Hepatocyte (in vitro differentiated cells): ENCODE measurements at regions not wholly inside any gene's neighbourhood (a gene's known extent, or its start where the extent isn't known, plus 50 kb on each side); places are given as distances from the start of the nearest gene placed in this dataset.

Experiments
- CTCF ChIP-seq: fragments of 200-600 bp; sonication (generic); IDR thresholded peaks from 2 replicates; pipeline ENCODE4 v1.5.1; 2016; ENCODE audit warnings: antibody characterized with exemption, mild to moderate bottlenecking; ENCODE audit not compliant: poor library complexity
- EZH2 ChIP-seq: fragments of 200-600 bp; sonication (generic); IDR thresholded peaks from 2 replicates; pipeline ENCODE4 v1.6.1; 2016; ENCODE audit warnings: antibody characterized with exemption, mild to moderate bottlenecking, borderline replicate concordance

GRCh38 chr3:96584066-96584465 is 230.3 kb upstream of the EPHA6 start:
- TF ChIP-seq EZH2: no peak
- no peak for TF ChIP-seq CTCF
